ENCODE measurements at regions not wholly inside any gene's neighbourhood (a gene's known extent, or its start where the extent isn't known, plus 50 kb on each side); places are given as distances from the start of the nearest gene placed in this dataset.

DNA sequence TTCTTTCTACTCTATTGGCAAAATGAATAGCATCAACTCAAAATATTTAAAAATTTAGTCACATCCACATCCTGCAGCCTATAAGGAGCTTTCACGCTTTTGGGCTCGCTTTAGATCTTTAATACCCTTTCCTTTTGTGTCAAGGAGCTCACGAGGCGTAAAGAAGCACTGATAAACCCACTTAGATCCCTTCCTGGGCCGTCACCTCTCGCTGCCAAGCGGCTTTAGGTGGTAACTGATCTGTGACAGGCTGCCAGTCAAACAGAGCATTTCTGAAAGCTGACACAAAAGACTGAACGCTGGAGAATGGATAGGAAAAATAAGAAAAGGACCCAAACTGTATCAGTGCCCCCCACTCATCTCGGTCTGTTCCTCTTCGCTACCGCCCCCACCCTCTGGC, 385.7 kb upstream of the MMS22L start:
- no peak for DNase-seq (ENCODE audit: extremely low read depth in 1 of 2, low read depth in 1 of 2)

DNA sequence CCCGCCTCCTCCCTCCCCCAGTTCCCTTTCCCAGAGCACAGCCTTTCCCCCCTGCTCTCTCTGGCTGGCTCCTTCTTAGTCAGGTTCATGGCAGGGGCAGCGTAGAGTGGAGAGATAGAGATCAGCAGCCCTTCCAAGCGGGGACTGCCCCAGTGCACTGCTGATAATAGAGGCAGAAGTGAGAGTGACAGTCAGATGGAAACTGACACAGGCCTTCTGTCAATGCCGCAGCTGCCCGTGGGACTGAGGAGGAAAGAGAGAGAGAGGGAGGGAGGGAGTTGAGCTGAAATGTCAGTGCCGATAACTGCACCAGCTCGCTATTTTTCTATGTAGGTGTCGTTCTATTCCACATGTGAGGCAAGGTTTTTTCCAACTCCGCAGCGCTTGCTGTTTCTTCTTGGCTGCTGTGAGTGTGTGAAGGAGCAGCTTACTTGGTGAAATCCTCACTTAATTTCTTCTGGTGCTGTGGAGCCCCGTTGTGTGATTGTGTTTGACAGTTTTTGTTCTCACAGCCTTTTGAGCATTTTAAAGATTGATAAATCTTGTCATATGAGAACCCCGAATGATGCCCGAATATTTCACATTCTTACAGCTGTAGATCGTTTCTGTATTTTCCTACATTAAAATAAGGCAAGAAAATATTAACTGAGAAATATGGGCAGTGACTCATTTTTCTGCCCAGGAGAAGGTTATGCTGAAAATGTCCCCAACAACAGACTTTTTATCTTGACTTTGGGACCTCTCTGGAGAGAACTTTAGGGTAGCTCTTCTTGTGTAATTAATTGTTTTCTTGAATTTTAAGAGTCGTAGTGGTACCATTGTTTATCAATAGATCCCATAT, 386.4 kb upstream of the MMS22L start:
- DNase-seq (ENCODE audit: extremely low read depth in 1 of 2, low read depth in 1 of 2) = no peak

DNA sequence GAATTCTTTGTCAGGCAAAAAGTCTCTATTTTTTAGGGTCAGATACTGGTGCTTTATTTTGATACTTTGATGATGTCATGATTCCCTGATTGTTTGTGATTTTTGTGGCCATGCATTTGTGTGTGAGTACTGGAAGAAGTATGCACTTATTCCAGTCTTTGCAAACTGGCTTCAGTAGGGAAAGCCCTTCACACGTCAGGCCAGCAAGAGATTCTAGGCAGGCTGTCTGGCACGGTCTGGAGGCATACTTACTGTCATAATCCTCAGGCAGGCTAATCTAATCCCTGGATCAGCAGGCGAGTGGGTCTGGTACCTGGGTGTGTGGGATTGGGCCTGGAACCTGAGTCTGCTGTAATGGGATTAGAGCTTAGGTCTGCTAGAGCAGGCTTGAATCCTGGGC, 391.8 kb upstream of the MMS22L start:
- no peak for DNase-seq (ENCODE audit: extremely low read depth in 1 of 2, low read depth in 1 of 2)

DNA sequence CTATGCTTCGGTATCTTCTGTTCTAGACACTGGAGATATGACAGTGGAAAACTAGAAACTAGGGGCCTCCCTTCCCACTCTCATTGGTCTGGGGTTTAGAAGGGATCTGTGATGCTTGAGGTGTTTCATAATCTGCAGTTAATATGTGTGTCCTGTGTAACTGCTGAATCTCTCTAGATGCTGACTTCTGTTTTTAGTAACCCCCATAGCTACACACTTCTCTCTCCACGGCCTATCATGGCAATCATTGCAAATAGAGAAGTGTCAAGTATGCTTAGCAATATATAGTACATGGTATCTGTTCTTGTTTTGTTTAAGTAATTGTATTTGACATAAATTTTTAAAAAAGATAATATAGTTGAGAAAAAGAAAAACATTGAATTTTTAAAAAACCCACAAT, 394.6 kb upstream of the MMS22L start:
- no peak for DNase-seq (ENCODE audit: extremely low read depth in 1 of 2, low read depth in 1 of 2)

DNA sequence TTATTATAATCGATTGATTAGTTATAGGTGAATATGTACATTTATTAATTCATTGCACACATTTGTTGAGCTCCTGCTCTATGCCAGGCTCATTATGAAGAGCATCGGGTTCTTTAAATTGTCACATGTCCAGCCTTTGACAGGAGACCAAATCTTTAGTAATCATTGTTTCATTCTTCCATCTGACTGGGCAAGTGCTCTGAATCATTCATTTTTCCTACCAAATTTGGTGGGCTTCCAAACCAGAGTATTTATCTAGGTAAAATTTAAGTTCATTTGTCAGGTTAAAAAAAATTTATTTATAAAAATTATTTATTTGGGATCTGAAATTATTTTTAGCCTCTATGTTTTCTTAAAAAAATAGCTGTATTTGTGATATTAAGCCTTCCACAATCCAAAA, 404.9 kb upstream of the MMS22L start:
- no peak for DNase-seq (ENCODE audit: extremely low read depth in 1 of 2, low read depth in 1 of 2)

DNA sequence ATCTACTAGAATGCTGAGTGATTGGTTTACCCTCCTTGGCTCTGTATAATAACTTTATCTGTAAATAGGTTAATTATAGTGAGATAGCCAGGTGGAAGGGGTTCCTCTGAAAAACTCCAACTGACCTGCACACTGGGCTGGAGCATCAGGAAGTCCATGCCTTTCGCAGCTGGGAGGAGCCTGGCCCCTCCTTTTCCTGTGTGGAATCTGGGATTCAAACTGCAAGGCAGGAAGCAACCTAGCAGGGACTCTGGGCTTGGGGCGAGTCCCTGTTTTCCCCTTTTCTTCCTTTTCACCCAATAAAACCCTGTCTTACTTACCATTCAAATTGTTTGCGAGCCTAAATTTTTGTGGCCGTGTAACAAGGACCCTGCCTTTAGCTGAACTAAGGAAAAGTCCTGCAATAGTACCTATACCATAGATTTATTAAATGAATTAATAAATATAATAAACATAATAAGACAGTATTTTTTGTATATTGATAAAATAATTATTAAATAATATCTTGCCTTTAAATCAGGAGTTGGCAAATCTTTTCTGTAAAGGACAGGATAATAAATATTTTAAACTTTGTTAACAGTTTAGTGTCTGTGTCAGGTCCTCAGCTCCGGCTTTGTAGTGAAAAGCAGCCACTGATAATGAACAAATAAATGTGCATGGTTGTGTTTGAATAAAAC, 406.2 kb upstream of the MMS22L start:
- no peak for DNase-seq (ENCODE audit: extremely low read depth in 1 of 2, low read depth in 1 of 2)

DNA sequence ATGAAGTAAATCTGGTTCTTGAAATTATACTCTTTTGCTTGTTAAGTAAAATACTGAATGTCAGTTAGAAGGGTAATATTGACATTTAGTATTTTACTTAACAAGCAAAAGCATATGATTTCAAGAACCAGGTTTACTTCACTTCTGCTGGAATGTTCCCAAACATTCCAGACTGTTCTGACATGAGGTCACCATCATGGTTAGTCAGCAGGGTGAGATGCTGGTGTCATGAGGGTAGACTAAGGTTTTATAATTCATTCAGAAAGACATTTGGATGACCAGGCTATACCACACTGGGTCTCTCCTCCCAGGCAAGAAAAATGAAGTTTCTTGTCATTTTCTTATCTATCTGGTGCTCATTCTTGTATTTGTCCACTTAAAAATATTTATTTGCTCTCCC, 414.4 kb upstream of the MMS22L start:
- no peak for DNase-seq (ENCODE audit: extremely low read depth in 1 of 2, low read depth in 1 of 2)

DNA sequence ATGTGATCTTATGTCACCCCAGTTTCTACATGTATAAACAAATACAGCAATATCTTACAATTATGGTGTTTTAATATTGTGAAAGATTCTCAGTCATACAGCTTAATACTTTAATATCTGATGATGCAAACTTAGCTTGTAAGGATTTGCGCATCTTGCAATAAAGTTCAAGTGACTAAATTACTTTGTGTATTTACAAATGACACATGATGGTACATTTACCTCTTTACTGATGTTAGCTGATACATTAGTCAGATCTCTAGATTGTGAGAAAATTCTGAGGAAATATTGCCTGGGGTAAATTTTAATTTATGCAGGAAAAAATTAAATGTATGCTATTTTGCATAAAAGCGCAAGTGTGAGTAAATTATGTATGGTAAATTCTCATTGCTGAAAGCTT, 418.8 kb upstream of the MMS22L start:
- no peak for DNase-seq (ENCODE audit: extremely low read depth in 1 of 2, low read depth in 1 of 2)

DNA sequence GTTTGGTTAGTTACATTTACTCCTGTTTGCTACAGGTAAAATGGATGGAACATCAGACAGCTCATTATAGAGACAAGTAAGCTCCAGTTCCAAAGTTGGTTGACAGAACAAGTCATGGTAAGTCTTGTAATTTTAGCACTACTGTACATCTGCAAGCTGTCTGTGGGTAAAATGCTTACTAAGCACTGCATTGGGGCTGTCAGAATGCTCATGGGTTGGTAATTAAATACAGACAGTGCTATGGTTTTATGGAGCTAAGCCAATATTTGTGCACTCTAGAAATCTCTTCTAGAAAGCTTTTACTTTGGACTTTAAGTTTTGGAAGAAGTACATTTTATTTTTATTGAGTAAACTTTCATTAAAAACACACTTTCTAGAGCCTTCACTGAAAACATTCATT, 419.2 kb upstream of the MMS22L start:
- DNase-seq (ENCODE audit: extremely low read depth in 1 of 2, low read depth in 1 of 2) = no peak

DNA sequence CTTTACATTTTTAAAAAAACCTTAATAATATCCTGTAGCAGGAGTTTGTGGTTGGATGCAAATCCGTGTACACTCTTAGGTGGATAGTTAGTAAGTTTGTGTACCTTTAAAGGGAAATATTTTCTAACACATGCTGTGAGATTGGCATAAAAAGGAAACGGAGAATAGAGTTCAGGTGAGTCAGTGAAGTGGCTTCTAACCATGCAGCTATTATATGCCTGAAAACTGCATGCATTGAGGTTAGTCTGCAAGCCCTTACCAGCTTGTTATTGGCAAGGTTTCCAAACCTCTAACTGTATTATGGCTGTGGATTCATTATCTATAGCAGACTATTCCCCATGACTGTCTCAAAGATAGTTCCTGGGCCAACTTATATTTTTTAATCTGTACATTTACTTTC, 420.6 kb upstream of the MMS22L start:
- no peak for DNase-seq (ENCODE audit: extremely low read depth in 1 of 2, low read depth in 1 of 2)

DNA sequence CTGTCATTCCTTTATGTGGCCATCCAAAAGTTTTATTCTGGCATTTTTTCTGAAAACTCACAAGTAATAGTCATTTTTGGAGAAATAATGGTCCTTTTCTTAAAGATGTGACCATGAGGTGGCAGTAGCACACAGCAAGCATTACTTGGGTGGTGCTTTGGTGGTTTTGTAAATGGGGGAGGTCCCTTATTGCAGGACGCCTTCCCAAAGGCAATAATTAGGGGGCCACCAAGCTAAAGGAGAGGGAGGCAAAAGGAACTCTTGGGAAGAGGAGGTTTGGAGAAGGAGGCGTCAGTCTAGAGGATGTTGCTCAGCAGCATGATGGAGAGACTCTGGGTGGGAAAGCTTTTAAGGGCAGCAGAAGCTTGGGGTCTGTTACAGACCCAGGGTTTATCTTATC, 422.6 kb upstream of the MMS22L start:
- no peak for DNase-seq (ENCODE audit: extremely low read depth in 1 of 2, low read depth in 1 of 2)

DNA sequence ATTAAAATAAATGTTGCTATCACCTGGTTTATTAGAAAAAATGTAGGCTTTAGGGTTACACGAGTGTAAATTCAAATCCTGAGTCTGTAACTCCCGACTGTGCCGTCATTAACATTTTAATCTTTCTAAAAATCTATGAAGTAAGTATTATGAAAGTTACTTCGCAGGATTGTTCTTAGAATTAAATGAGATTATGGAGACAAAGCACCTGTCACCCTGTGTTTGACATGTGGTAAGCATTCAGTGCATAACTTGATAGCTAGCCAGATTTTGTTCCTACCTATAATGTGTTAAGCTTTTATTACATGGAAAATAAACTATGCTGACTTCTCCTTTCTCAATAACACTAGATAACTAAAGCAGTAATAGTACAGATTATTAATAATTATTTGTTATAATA, 429.7 kb upstream of the MMS22L start:
- no peak for DNase-seq (ENCODE audit: extremely low read depth in 1 of 2, low read depth in 1 of 2)

DNA sequence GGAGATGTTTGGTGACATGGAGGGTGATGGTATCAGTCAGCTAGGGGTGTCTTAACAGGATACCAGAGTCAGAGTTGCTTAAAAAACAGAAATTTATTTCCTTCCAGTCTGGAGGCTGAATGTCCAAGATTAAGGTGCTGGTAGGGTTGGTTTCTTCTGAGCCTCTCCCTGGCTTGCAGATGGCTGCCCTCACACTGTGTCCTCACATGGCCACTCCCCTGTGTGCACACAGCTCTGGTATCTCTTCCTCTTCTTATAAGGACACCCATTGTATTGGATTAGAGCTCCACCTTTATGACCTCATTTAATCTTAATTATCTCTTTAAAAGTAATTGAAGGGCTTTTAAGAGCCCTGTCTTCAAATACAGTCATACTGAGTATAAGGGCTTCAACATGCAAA, 431.8 kb upstream of the MMS22L start:
- no peak for DNase-seq (ENCODE audit: extremely low read depth in 1 of 2, low read depth in 1 of 2)

DNA sequence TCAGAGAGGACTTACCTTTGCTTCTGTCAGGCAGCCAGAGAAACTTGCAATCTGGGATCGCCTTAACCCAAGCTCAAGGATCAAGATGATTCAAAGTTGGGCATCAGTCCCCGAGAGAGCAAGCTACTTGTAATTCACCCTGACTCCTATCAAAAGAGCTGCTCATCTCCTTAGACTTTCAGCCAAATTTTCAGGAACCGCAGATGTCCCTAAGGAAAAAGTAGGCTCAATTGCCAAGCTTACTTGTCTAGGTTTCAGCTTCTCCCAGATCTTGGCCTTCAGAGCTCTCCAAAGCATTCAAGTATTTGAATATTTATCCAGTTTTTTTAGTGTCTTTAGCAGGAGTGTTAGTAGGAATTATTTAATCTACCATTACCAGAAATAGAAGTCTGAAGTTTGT, 434.1 kb upstream of the MMS22L start:
- DNase-seq (ENCODE audit: extremely low read depth in 1 of 2, low read depth in 1 of 2) = no peak

DNA sequence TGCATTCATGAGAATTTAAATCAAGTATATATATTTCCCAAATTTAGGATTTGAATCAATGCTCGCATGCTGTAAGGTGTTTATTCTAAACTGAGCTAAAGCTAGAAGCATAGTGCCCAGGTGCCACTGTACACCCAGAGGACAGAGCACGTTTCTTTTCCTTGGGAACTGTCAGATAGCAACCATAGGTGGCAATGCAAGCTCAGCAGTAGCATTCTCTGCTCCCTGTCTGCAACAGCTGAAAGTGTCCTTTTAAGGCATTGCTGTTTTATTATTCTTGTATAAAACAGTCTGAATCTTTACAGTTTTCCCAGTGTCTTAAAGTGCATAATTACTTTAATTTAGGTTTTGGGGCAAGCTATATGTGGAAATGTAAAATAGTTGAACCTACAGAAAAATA, 443.4 kb upstream of the MMS22L start:
- no peak for DNase-seq (ENCODE audit: extremely low read depth in 1 of 2, low read depth in 1 of 2)

DNA sequence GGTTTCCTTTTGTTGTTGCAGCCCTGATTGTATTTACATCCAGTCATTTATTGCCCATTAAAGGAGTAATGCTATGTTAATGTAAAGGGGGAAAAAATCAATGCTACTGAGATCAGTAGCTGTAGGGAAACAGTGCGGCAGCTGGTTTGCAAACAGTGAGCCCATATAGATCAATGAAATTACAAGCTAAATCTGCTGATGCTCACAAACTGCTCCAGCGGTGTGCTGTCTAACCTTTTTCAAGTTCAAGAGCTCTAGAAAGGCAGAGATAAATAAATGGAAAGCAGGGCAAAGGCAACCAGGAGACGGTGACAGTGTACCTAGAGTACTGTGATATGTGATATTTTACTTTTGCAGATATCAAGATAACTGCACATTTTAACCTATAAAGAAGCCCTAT, 449.0 kb upstream of the MMS22L start:
- no peak for DNase-seq (ENCODE audit: extremely low read depth in 1 of 2, low read depth in 1 of 2)

DNA sequence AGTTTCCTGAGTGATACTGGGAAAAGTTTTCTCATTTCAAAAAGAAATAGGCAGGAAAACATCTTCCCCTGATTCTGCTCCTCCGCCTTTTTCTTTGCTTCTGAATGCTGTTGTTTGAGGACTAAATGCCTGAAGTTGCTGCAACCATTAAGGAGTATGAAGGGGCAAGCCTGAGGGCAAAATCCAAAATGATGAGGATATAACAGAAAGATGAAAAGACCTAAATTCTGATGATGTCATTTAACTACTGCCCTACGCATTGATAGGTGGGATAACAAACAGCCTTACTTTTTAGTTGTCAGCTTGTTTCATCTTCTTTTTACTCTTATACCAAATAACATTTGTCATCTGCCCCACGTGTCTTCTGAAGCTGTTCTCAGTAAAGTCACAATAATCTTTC, 474.6 kb upstream of the MMS22L start:
- no peak for DNase-seq (ENCODE audit: extremely low read depth in 1 of 2, low read depth in 1 of 2)

DNA sequence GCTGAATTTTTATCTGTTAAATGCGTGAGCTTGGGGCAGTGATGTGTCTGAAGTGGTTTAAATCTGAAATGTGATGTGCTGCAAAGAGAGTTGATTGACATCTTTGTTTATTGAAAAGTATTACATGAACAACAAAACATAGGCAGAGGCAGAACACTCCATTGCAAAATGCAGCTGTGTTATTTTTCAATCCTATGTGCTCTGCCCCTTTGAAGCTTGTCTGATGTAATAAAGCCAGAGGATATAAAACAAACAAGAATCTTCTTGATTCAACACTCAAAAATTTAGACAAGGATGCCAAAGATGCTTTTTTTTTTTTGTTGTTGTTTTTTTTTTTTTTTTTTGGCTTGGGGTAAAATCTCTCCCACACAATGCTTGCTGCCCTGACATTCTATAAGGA, 482.4 kb upstream of the MMS22L start:
- no peak for DNase-seq (ENCODE audit: extremely low read depth in 1 of 2, low read depth in 1 of 2)

DNA sequence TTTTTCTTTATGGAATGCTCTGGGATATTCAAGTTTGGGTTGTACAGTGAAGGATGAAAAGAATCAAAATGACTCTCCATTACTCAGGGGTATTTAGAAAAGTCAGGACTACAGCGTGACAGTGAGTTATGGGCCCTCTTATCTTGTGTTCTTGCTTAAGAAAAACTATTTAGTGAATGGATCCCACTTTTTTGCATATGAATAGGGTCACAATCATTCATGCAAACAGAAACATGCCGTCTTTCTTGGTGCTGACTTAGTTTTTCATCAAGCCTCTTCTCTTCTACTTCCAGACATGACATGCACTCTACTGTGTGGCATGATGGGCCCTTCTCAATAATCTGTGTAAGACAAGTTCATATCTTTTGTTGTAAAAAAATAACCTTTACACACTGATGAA, 488.4 kb upstream of the MMS22L start:
- no peak for DNase-seq (ENCODE audit: extremely low read depth in 1 of 2, low read depth in 1 of 2)

DNA sequence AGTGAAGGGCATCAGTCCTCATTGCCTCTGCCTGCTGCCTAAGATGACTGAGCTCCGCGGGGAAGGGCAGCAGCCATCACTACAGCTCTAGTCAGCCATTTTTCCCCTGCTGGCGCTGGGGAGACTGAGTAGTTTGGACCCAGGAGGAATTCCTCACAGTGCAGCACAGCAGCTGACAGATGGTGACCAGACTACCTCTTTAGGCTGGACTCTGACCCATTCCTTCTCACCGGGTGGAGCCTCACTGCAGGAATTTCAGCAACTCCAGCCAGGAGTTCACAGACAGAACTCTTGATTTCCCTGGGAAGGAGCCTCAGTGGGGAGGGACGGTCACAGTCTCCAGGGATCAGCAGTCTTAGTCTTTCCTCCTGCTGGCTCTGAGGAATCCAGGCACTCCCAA, 492.0 kb upstream of the MMS22L start:
- DNase-seq (ENCODE audit: extremely low read depth in 1 of 2, low read depth in 1 of 2) = no peak

DNA sequence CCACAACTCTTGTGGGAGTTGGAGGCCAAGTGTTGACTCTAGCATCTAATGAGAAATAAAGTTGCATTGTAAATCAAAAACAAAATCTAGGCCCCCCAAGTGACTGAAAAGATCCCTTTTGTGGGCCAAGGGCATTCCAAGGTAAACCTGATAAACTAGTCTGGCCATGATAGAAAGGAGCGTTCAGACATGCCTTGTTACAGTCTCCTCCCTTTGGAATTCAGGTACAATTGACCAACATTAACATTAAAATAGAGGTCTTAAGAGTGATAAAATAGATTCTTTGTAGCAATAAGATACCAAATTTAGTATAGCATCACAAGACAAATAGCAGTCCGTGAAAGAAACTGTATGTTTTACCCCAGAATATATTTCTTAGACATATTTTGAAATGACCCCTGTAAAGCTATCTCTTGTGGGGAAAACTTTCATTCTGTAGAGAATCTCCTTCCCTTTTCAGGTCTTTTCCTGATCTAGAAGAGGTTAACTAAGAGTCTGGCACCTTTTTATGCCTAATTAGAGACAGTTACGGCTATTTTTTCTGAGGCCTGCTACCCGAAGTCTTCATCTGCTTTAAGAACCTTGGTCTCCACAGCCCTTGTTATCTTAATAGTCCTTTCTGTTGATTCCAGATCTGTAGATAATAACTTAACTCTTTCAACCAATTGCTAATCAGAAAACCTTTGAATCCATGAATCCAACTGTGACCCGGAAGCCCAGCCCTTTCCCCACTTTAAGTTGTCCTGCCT, 495.4 kb upstream of the MMS22L start:
- no peak for DNase-seq (ENCODE audit: extremely low read depth in 1 of 2, low read depth in 1 of 2)
